Activated CD8-positive, alpha-beta T cell treated with anti-CD3 and anti-CD28 coated beads for 36 hours (primary cell): ENCODE measurements at regions not wholly inside any gene's neighbourhood (a gene's known extent, or its start where the extent isn't known, plus 50 kb on each side); places are given as distances from the start of the nearest gene placed in this dataset.

Experiments
- ATAC-seq: fragments of 200-7000 bp; cut with Tn5 transposase; one replicate; pipeline ENCODE4 v1.10.0; 2021; ENCODE audit warnings: mild to moderate bottlenecking, moderate library complexity
- CTCF ChIA-PET: fragments of 350-600 bp; sonication (Branson Sonifier 250); formaldehyde crosslinking; loops from one replicate; lab custom pipeline; 2021; ENCODE audit warnings: antibody characterized with exemption; lab: Charles Lee
- POLR2A ChIA-PET: fragments of 350-600 bp; sonication (Branson Sonifier 250); formaldehyde crosslinking; loops from one replicate; lab custom pipeline; 2021; ENCODE audit warnings: antibody characterized with exemption; lab: Charles Lee
- DNase-seq: peaks from one replicate; pipeline ENCODE4 v3.0.0-alpha.2; 2020
- H3K27ac Mint-ChIP-seq: one replicate; pipeline ENCODE4 v1.8.0; 2021; ENCODE audit warnings: mild to moderate bottlenecking, mixed read lengths
- H3K27me3 Mint-ChIP-seq: one replicate; pipeline ENCODE4 v1.8.0; 2021; ENCODE audit warnings: mixed read lengths
- H3K36me3 Mint-ChIP-seq: one replicate; pipeline ENCODE4 v1.8.0; 2021; ENCODE audit warnings: low read depth, mixed read lengths
- H3K4me1 Mint-ChIP-seq: one replicate; pipeline ENCODE4 v1.8.0; 2021; ENCODE audit warnings: low read depth, mixed read lengths
- H3K4me3 Mint-ChIP-seq: one replicate; pipeline ENCODE4 v1.8.0; 2021; ENCODE audit warnings: mild to moderate bottlenecking, moderate library complexity, mixed read lengths
- H3K9me3 Mint-ChIP-seq: one replicate; pipeline ENCODE4 v1.8.0; 2021; ENCODE audit warnings: mixed read lengths
- CTCF ChIP-seq: fragments of 200-600 bp; IDR thresholded peaks from one replicate; pipeline ENCODE4 v1.8.0; 2022; ENCODE audit warnings: antibody characterized with exemption, mild to moderate bottlenecking
- intact Hi-C: fragments of 100-400 bp; cut with micrococcal nuclease; formaldehyde crosslinking; loops from one replicate; pipeline ENCODE4 v1.10.0; 2022

GRCh38 chr4:30801876-30802275 is 81.7 kb downstream of the PCDH7 start:
- DNase-seq (no peak), ATAC-seq (no peak)
- intact Hi-C loops: no loop called here
- ChIA-PET CTCF (no interaction called here), POLR2A (no interaction called here)
- Mint-ChIP-seq H3K27me3 (no peaks in the 10 kb centered on the region), H3K4me1 (no peaks in the 10 kb centered on the region), H3K27ac (no peak overlapping the region), H3K4me3 (no peak overlapping the region), H3K9me3 (peaks cover 8% of the 10 kb centered on the region), H3K36me3 (no peaks in the 10 kb centered on the region)
- no peak for TF ChIP-seq CTCF

- H3K4me3 Mint-ChIP-seq: no peak overlapping the region
- no peak overlapping the region for H3K27ac Mint-ChIP-seq
- H3K27me3 Mint-ChIP-seq: no peaks in the 10 kb centered on the region
- H3K9me3 Mint-ChIP-seq: peaks cover 7% of the 10 kb centered on the region
- POLR2A ChIA-PET: interaction anchor here (0.6 kb wide), 1 partner anchor 226 kb away, joined by 4 read pairs; no protein-coding TSS in a partner anchor
- no peaks in the 10 kb centered on the region for H3K4me1 Mint-ChIP-seq
- DNase-seq: no peak
- CTCF ChIA-PET: no interaction called here
- TF ChIP-seq CTCF: no peak
- ATAC-seq: no peak
- no peaks in the 10 kb centered on the region for H3K36me3 Mint-ChIP-seq
- intact Hi-C loops: no loop called here
Measured at GRCh38 chr4:30802622-30803323, 82.6 kb downstream of the PCDH7 start.

- ATAC-seq: no peak
- no peaks in the 10 kb centered on the region for H3K4me1 Mint-ChIP-seq
- no peak overlapping the region for H3K27ac Mint-ChIP-seq
- no peak for DNase-seq
- H3K27me3 Mint-ChIP-seq: no peaks in the 10 kb centered on the region
- no peaks in the 10 kb centered on the region for H3K36me3 Mint-ChIP-seq
- ChIA-PET CTCF (no interaction called here), POLR2A (no interaction called here)
- intact Hi-C loops: no loop called here
- H3K4me3 Mint-ChIP-seq: no peak overlapping the region
- TF ChIP-seq CTCF: no peak
- H3K9me3 Mint-ChIP-seq: peaks cover 4% of the 10 kb centered on the region
Measured at GRCh38 chr4:30808276-30808675, 88.1 kb downstream of the PCDH7 start.

DNA sequence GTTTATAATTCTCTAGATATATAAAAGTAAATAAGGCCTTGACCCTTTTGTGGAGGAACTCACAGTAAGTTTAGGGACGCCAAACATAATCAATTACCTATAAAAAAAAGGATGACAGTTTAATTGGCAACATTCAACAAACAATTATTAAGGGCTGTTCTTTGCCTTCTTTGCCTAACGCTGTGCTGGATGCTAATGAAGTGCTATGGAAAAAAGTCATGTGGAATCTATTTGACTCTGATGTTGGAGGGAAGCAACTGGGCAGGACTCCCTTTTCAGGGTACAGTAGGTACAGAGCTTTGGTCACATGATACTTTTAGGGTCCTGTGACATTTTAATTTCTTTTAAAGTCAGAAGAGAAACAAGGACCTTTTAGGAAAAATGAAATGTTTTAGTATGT is 91.1 kb downstream of the PCDH7 start:
- H3K36me3 Mint-ChIP-seq: no peaks in the 10 kb centered on the region
- ChIA-PET CTCF (no interaction called here), POLR2A (no interaction called here)
- no peaks in the 10 kb centered on the region for H3K27me3 Mint-ChIP-seq
- H3K9me3 Mint-ChIP-seq: no peaks in the 10 kb centered on the region
- TF ChIP-seq CTCF: no peak
- no peak overlapping the region for H3K27ac Mint-ChIP-seq
- no peak for DNase-seq
- ATAC-seq: no peak
- intact Hi-C loops: no loop called here
- no peak overlapping the region for H3K4me3 Mint-ChIP-seq
- no peaks in the 10 kb centered on the region for H3K4me1 Mint-ChIP-seq

DNA sequence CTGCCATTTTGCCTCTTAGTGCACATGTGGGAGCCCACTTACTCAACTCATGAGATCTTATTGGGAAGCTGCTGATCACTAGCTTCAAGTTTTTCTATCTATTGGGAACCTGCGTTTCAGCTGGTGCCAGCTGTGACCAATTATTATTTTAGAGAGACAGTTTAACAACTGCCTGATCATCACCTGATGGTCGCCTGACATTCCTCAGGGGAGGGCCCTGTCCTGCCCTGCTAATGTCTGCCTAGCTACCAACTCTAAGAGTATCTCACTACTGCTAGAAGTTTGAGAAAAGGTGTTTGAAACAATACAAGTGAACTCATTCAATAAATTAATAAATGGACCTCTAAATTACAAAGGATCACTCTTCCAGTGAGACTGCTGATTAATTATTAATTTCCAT is 95.5 kb downstream of the PCDH7 start:
- intact Hi-C loops: no loop called here
- POLR2A ChIA-PET: no interaction called here
- CTCF ChIA-PET: no interaction called here

More for the DNA sequence above, 95.5 kb downstream of the PCDH7 start:
- Mint-ChIP-seq H3K27ac (no peak overlapping the region), H3K36me3 (no peaks in the 10 kb centered on the region), H3K27me3 (no peaks in the 10 kb centered on the region), H3K9me3 (peaks cover 3% of the 10 kb centered on the region), H3K4me3 (no peak overlapping the region), H3K4me1 (no peaks in the 10 kb centered on the region)
- ATAC-seq (no peak), DNase-seq (no peak)
- TF ChIP-seq CTCF: no peak
